ENCODE measurements at regions not wholly inside any gene's neighbourhood (a gene's known extent, or its start where the extent isn't known, plus 50 kb on each side); places are given as distances from the start of the nearest gene placed in this dataset.
"Not testable (repeated sequence)": the region's sequence is repeated elsewhere in the genome, so short reads cannot be mapped to it uniquely, and the experiment has no call there.

DNA sequence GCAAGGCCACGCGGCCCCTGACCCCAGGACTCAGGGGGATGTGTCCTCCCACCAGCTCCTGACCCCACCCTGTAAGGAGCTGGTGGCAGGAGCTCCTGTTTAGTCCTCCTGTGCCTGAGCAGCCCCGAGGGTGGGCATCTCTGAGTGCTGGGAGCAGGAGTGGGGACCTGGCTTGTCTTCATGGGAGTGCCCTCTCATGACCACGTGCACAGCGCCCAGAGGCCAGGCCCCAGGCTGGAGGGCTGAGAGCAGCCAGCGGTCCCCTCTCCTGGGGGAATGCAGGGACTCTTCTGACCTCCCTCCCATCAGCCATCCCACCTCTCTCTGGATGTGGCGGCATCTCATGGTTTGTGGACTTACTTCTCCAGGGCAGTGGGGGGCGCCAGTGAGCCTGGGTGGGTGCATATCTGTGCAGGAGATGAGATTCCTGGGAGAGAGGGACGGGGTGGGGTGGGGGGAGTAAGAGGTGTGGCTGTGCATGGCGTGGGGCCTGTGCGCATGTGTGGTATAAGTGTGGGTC lies 205.6 kb downstream of the TBC1D2B start:
- DNase-seq (ENCODE audit: extremely low spot score): no peak
- intact Hi-C loops (cut with DNase I): no loop called here
- Histone ChIP-seq H3K27me3 (peaks cover 0 to 23% (median 0%) of the 10 kb centered on the region in 4 donors), H3K27ac (replicated peaks in 1 of 4) (no peak overlapping the region), H3K9me3 (no peaks in the 10 kb centered on the region), H3K4me1 (peaks cover 0 to 7% (median 3%) of the 10 kb centered on the region in 4 donors), H3K36me3 (no peaks in the 10 kb centered on the region), H3K4me3 (no peak overlapping the region)
- WGBS: 87% methylated on average over 8 of the region's 11 CpGs
- TF ChIP-seq, protein P1, sequence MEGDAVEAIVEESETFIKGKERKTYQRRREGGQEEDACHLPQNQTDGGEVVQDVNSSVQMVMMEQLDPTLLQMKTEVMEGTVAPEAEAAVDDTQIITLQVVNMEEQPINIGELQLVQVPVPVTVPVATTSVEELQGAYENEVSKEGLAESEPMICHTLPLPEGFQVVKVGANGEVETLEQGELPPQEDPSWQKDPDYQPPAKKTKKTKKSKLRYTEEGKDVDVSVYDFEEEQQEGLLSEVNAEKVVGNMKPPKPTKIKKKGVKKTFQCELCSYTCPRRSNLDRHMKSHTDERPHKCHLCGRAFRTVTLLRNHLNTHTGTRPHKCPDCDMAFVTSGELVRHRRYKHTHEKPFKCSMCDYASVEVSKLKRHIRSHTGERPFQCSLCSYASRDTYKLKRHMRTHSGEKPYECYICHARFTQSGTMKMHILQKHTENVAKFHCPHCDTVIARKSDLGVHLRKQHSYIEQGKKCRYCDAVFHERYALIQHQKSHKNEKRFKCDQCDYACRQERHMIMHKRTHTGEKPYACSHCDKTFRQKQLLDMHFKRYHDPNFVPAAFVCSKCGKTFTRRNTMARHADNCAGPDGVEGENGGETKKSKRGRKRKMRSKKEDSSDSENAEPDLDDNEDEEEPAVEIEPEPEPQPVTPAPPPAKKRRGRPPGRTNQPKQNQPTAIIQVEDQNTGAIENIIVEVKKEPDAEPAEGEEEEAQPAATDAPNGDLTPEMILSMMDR (IDR thresholded peaks at IDR 0.05): no peak
- TF ChIP-seq POLR2A (IDR thresholded peaks at IDR 0.05; ENCODE audit: low read depth) (no peak), POLR2AphosphoS5 (IDR thresholded peaks at IDR 0.05) (no peak), EP300 (IDR thresholded peaks at IDR 0.05) (no peak)

DNA sequence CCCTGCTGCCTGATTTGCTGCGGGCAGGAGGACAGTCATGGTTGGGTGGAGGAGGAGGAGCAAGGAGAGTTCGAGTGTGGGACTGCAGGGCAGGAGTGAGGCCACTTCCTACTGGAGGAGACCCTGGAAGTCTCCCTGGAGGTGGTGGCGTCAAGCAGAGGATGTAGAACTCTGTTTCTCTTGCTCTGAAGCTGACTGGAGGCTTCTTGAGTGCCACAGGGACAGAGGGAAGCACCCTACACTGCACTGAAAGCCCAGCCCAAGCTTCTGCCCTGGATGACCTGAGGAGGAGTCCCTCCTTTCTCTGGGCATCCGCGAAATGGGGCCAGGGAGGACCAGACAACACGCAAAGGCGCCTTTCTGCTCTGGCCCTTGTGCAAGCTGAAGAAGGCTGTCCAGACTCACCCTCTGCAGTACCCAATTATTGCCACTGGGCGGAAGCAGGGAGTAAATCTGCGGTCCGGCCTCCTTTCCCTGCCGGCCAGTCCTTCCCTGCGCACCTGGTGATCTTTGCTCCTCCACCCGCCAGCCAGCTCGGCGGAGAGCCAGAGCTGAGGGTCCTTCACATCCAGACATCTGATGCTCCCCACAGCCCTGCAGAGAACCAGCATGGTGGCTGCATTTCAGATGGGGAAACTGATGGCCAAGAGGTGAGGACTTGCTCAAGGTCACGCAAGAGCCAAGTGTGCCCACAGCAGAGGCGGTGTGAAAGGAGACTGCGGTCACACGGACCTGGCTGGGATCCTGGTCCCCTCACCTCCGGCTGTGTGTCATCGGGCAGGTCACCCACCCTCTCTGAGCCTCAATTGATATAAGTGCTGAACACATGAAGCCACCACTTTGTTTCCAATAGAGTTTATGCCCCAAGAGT lies 207.1 kb downstream of the TBC1D2B start:
- WGBS: 61% methylated on average over 9 of the region's 21 CpGs

DNA sequence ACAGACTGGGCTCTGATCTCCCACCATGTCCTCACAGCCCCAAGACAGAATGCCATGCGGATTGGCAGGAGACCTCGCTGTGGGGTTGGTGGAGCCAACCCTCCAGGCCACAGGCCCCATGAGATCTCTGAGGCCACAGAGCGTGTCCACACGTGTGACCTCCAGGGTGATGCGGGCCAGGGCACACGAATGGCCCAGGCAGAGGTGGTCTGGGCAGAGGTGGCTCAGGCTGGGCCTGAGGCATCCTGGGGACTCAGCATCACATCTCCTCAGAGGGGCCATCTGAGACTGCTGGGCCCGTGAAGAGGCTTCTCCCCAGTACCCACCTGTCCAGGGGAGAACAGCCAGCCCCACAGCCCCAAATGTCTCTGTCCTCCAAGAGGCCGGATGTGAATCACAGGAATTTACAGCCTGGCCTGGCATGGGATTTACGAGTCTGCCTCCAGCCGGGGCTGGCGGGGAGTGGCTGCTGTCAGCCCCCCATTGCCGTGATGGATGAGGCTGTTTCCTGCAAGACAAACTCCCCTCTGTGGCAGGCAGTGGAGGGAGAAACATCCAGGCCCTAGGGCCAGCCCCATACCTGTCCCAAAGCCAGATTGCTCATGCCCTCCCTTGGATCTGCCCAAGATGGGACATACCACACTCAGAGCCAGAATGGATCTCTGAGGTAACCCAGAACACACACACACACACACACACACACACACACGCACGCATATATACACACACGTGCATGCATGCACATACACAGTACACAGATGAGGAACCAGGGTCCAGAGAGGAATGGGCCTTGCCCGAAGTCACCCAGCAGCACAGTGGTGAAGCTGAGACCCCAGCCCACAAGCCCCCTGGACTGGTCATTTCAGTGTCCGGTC lies 208.3 kb downstream of the TBC1D2B start:
- Histone ChIP-seq H3K9me3 (no peaks in the 10 kb centered on the region), H3K4me3 (no peak overlapping the region), H3K36me3 (no peaks in the 10 kb centered on the region), H3K27ac (replicated peaks in 1 of 4) (no peak overlapping the region), H3K4me1 (peaks cover 0 to 7% (median 0%) of the 10 kb centered on the region in 4 donors), H3K27me3 (peaks cover 0 to 31% (median 0%) of the 10 kb centered on the region in 4 donors)
- 86% methylated on average over 13 of the region's 17 CpGs for whole genome bisulfite sequencing
- intact Hi-C loops (cut with DNase I): no loop called here
- TF ChIP-seq POLR2A (IDR thresholded peaks at IDR 0.05; ENCODE audit: low read depth): no peak
- TF ChIP-seq, protein P1 (IDR thresholded peaks at IDR 0.05): no peak
- no peak for DNase-seq (ENCODE audit: extremely low spot score)

More for the DNA sequence above, 207.1 kb downstream of the TBC1D2B start:
- TF ChIP-seq EP300 (IDR thresholded peaks at IDR 0.05) (no peak), POLR2AphosphoS5 (IDR thresholded peaks at IDR 0.05) (no peak), POLR2A (IDR thresholded peaks at IDR 0.05; ENCODE audit: low read depth) (no peak)
- TF ChIP-seq, protein P1 (IDR thresholded peaks at IDR 0.05): peak; percentile 62 to 93 (median 74)
- peaks cover 0 to 31% (median 0%) of the 10 kb centered on the region in 4 donors for H3K27me3 ChIP-seq
- DNase-seq (ENCODE audit: extremely low spot score): peak; percentile 95
- H3K9me3 ChIP-seq: no peaks in the 10 kb centered on the region
- no peaks in the 10 kb centered on the region for H3K36me3 ChIP-seq
- no peak overlapping the region for H3K27ac ChIP-seq (replicated peaks in 1 of 4)
- H3K4me3 ChIP-seq: no peak overlapping the region
- intact Hi-C loops (cut with DNase I): no loop called here
- H3K4me1 ChIP-seq: peaks cover 0 to 7% (median 0%) of the 10 kb centered on the region in 4 donors

DNA sequence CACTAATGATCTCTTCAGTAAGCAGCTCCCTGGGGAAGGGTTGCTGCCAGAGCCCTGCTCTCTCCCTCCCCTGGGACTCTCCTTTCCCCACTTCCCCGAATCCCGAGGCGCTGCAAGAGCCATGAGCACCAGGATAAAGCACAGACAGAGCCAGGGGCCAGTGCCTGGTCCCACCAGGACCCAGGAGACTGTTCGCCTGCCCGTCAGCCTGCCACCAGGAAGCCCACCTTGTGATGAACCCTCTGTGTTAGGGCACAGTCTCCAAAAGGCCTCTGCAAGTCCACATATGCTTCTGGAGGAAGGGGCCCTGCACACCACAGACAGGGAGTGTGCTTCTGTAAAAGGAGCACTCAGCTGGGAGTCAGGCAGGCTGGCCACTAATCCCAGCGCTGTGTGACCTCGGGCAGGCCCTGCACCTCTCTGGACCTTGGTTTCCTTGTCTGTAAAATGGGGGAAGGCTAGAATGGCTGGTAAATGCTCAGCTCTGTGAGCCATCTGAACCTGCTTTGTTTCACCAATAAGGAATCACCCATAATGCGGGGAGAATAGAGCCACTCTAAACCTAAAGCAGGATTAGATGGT lies 209.4 kb downstream of the TBC1D2B start:
- H3K4me1 ChIP-seq; H3K27ac ChIP-seq (replicated peaks in 1 of 4); H3K36me3 ChIP-seq; DNase-seq (ENCODE audit: extremely low spot score); H3K4me3 ChIP-seq; H3K9me3 ChIP-seq; intact Hi-C loops (cut with DNase I): not testable (repeated sequence)
- peaks cover 0 to 31% (median 0%) of the 10 kb centered on the region in 4 donors for H3K27me3 ChIP-seq
- WGBS: 91% methylated on average over 4 of the region's 8 CpGs
